WTC11 (cell line): ENCODE measurements at regions not wholly inside any gene's neighbourhood (a gene's known extent, or its start where the extent isn't known, plus 50 kb on each side); places are given as distances from the start of the nearest gene placed in this dataset.
"Not testable (repeated sequence)": the region's sequence is repeated elsewhere in the genome, so short reads cannot be mapped to it uniquely, and the experiment has no call there.

ENCODE experiments used
- SMAD3 ChIP-seq: sonication (generic); formaldehyde crosslinking; IDR thresholded peaks from 2 replicates; pipeline ENCODE4 v1.8.0; 2022; ENCODE audit warnings: missing genetic modification reagents, mild to moderate bottlenecking, borderline replicate concordance
- TF ChIP-seq, protein P1 (sequence below): sonication (generic); formaldehyde crosslinking; IDR thresholded peaks from 2 replicates; pipeline ENCODE4 v1.8.0; 2022; ENCODE audit warnings: mild to moderate bottlenecking, missing genetic modification reagents
- TF ChIP-seq, protein P2 (sequence below): fragments of 200-600 bp; IDR thresholded peaks from 2 replicates; pipeline ENCODE4 v1.8.0; 2022; ENCODE audit warnings: antibody characterized with exemption

- TF ChIP-seq, protein P1, sequence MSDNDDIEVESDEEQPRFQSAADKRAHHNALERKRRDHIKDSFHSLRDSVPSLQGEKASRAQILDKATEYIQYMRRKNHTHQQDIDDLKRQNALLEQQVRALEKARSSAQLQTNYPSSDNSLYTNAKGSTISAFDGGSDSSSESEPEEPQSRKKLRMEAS = not testable (repeated sequence)
- TF ChIP-seq, protein P2, sequence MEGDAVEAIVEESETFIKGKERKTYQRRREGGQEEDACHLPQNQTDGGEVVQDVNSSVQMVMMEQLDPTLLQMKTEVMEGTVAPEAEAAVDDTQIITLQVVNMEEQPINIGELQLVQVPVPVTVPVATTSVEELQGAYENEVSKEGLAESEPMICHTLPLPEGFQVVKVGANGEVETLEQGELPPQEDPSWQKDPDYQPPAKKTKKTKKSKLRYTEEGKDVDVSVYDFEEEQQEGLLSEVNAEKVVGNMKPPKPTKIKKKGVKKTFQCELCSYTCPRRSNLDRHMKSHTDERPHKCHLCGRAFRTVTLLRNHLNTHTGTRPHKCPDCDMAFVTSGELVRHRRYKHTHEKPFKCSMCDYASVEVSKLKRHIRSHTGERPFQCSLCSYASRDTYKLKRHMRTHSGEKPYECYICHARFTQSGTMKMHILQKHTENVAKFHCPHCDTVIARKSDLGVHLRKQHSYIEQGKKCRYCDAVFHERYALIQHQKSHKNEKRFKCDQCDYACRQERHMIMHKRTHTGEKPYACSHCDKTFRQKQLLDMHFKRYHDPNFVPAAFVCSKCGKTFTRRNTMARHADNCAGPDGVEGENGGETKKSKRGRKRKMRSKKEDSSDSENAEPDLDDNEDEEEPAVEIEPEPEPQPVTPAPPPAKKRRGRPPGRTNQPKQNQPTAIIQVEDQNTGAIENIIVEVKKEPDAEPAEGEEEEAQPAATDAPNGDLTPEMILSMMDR = not testable (repeated sequence)
- not testable (repeated sequence) for TF ChIP-seq SMAD3
Measured at GRCh38 chr16:34808530-34808929, 1349.1 kb downstream of the TP53TG3F start.
